GM18499 (cell line): ENCODE measurements at regions not wholly inside any gene's neighbourhood (a gene's known extent, or its start where the extent isn't known, plus 50 kb on each side); places are given as distances from the start of the nearest gene placed in this dataset.
"Not testable (repeated sequence)": the region's sequence is repeated elsewhere in the genome, so short reads cannot be mapped to it uniquely, and the experiment has no call there.

Experiments used
- ATAC-seq: cut with Tn5 transposase; IDR thresholded peaks from one replicate; pipeline ENCODE4 v1.9.1; 2021; ENCODE audit warnings: moderate number of reproducible peaks; ENCODE audit not compliant: insufficient read depth, unreplicated experiment

DNA sequence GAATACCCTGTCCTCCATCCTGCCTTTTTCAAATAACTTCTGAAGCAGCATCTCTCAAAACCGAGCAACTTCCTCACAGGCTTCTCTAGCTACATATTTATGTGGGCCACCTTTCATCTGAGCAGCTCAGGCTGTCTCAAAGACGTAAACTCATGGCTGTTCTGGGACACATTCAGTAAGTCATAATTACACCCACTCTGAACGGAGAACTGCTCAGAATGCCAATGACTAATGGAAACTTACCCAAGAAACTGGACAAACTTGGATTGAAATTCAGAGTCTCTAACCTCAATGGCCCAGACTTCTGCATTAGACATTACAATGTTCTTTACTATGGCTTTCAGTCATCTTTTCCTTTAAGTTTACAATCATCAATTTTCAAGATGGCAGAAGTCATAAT is 145.2 kb downstream of the RAD51AP2 start:
- no peak for ATAC-seq

DNA sequence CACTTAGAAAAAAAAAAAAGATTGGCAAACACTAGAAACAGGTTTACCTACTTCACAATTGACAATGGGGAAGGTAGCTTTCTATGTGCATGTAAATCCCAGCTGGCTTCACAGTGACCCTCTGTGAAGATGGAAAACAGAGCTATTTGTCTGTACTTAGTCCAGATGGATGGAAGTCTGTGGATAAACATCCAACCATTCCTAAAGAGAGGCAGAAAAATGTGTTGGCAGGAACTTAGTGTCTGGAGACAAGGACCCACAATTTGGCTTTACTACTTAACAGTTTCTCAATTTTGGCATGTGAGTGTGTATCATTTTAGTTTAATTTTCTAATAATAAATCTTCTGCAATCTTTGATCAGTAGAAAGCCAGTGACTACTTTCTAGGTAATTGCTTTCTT is 154.4 kb downstream of the RAD51AP2 start:
- no peak for ATAC-seq

DNA sequence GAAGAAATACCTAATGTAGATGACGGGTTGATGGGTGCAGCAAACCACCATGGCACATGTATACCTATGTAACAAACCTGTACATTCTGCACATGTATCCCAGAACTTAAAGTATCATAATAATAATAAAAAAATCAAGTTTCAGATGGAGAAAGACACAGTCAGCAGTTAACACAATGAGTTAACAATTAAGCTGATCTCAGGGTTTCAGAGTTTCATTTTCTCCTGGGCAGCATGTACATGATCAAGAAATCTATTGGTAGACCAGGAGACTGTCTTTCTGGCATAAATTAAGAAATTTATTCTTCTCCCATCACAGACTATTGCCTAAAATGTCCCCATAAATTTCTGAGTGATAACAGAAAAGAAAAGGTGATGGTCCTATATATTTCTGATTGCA is 155.3 kb downstream of the RAD51AP2 start:
- no peak for ATAC-seq

- peak; percentile 92 for ATAC-seq
Measured at GRCh38 chr2:17355608-17356329, 162.5 kb downstream of the RAD51AP2 start.

GRCh38 chr2:17353263-17353662 is 165.0 kb downstream of the RAD51AP2 start:
- ATAC-seq = no peak

DNA sequence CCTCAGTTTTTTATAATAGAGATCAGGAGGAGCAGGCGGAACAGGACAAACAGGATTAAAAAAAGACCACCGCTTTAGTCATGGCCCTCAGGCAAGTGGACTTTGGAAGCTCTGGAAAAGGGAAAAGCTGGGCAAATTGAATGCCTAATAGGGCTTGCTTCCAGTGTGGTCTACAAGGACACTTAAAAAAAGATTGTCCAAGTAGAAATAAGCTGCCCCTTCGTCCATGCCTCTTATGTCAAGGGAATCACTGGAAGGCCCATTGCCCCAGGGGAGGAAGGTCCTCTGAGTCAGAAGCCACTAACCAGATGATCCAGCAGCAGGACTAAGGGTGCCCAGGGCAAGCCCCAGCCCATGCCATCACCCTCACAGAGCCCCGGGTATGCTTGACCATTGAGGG is 175.5 kb downstream of the RAD51AP2 start:
- ATAC-seq = not testable (repeated sequence)

DNA sequence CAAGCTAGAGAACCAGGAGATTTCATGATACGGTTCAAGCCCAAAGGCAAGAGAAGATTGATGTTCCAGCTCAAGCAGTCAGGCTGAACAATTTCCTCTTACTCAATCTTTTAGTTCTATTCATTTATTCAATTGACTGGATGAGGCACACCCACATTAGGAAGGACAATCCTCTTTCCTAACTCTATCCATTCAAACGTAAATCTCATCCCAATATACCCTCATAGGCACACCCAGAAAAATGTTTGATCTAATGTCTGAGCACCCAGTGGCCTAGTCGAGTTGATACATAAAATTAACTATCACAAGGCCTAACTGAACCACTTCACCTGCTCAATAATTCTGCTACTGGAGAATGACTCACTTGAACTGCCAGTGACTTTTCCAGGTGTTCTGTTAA is 180.7 kb downstream of the RAD51AP2 start:
- ATAC-seq = no peak

DNA sequence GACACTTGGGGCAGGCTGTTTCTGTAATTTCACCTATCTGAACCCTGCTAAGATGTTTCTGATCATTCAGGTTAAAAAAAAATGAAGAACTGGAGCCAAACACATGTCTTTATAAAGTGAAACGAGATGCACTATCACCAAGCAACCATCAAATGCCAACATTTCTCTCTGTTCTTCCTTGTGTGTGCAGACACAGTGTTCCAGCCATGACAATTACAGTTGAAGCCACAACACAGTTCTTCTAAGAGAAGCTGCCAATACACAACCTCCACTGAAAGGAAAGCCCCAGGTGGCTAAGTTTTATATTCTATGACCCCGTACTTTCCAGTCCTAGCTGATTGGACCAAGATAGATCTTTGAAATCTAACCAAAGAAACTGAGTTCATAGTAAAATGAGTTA is 181.8 kb downstream of the RAD51AP2 start:
- ATAC-seq = no peak

- ATAC-seq = no peak
Measured at GRCh38 chr2:17334300-17334699, 183.9 kb downstream of the RAD51AP2 start.

GRCh38 chr2:17331636-17332035 is 186.6 kb downstream of the RAD51AP2 start:
- no peak for ATAC-seq

DNA sequence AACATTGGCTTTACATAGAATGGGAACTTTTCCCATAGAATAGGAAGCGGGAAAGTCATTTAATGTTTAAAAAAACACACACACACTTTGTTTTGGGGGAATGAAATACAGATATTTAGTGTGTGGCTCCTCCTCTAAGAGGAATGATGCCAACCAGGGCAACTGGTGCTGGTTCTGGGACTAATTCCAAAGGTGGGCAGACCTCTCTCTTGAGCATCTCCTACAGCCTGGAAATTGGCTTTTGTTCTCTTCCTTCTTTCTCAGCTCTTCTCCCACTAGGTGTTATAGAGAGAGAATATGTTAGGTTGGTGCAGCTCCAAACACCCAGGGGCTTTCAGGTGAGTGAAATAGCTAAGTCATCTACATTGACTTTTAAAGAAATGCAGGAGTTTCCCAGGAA is 190.1 kb downstream of the RAD51AP2 start:
- no peak for ATAC-seq

GRCh38 chr2:17327649-17328048 is 190.6 kb downstream of the RAD51AP2 start:
- no peak for ATAC-seq

GRCh38 chr2:17326717-17327116 is 191.5 kb downstream of the RAD51AP2 start:
- no peak for ATAC-seq

DNA sequence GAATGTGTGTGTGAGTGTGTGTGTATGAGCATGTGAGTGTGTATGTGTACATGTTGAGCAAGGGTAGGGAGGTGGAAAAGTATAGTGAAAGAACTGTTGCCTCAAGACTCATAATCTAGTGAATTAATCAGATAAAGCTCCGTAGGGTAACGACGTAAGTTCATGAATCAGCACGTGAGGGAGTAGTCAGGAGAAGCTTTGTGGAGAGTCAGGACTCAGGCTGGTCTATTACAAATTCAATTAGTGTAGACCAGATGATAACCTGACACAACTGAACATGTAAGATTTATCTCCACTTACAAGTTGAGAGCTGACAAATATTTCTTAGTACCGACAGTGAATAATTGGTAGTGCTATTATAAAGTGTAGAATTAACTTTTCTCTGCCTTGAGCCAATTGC is 194.5 kb downstream of the RAD51AP2 start:
- no peak for ATAC-seq

DNA sequence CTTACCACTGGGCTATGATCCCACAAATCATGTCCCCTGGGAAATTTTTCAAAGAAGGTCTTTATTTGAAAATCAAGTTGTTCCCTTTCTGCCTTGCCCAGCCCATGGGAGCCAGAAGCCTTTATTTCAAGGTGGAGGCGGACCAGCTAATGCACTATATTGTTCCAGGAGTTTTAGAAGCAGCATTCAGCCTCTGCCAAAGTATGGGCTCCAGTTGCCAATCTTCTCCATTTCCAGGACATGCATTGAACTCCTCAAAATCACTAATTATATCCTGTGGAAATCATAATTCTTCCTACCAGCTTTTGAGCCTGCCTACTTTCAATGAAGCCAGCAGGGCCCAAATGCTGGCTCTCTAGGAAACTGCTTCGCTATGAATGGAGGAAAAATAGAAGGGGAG is 195.8 kb downstream of the RAD51AP2 start:
- no peak for ATAC-seq

DNA sequence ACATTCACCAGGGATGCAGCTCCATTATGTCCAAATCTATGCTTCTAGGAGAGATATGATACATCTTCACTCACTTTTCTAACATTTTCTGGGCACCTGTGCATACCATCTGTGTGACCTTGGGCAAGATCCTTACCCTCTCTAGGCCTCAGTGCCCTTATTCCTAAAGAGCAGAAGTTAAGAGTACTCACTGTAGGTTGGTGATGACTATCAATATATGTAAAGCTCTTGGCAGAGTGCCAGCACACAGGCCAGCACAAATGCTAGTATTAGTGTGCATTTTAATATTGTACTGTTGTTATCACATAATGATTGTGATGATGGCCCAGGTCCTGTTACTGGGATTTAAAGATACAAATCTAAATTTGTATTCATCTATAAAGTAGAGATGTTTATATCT is 199.2 kb downstream of the RAD51AP2 start:
- no peak for ATAC-seq

- ATAC-seq = no peak
Measured at GRCh38 chr2:17318013-17318412, 200.2 kb downstream of the RAD51AP2 start.

- no peak for ATAC-seq
Measured at GRCh38 chr2:17317439-17317976, 200.7 kb downstream of the RAD51AP2 start.

DNA sequence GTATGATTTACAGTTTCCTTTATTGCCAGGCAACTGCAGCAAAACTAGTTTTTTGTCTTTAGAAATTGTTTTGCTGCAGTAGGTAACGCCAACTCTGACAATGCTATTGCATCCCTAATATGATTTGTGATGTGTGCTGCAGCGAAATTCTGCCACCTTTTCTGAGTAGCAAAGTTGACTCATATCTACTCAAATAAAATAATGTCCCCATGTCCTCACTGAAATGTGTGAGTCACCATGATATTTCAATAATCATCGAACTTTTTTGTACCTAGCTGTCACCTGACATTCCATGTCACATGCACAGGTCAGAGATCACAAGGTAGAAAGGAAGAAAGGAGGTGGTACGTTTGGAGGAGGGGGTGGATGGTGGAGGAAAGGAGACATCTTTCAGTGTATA is 205.0 kb downstream of the RAD51AP2 start:
- no peak for ATAC-seq

- no peak for ATAC-seq
Measured at GRCh38 chr2:17311771-17312511, 206.3 kb downstream of the RAD51AP2 start.

- no peak for ATAC-seq
Measured at GRCh38 chr2:17311106-17311619, 207.1 kb downstream of the RAD51AP2 start.
